ENCODE measurements at regions not wholly inside any gene's neighbourhood (a gene's known extent, or its start where the extent isn't known, plus 50 kb on each side); places are given as distances from the start of the nearest gene placed in this dataset.

- Histone ChIP-seq H3K79me2 (ENCODE audit: control insufficient read depth in 1 of 2, insufficient read depth in 2 of 2, low read length in 2 of 2) (no peaks in the 10 kb centered on the region), H2BK120ac (replicated peaks; ENCODE audit: low read depth, low read length) (no peak overlapping the region), H2AK5ac (ENCODE audit: low read depth, low read length) (no peak overlapping the region), H3K4ac (replicated peaks; ENCODE audit: insufficient read length, low read depth, low read length) (no peak overlapping the region), H3K4me2 (ENCODE audit: insufficient read depth in 1 of 2, low read depth in 2 of 2, low read length in 2 of 2) (no peak overlapping the region), H3K9ac (replicated peaks in 1 of 4; ENCODE audit: extremely low read depth in 1 of 4, low read depth in 3 of 4, low read length in 3 of 4) (no peak overlapping the region), H2BK20ac (ENCODE audit: low read length) (no peak overlapping the region), H3K36me3 (ENCODE audit: control insufficient read depth in 2 of 4, insufficient read depth in 4 of 4, low read length in 3 of 4) (no peaks in the 10 kb centered on the region), H3K56ac (replicated peaks; ENCODE audit: insufficient read length, low read depth, low read length) (no peak overlapping the region), H3K23ac (ENCODE audit: insufficient read length) (no peak overlapping the region), H4K20me1 (replicated peaks in 1 of 2; ENCODE audit: control insufficient read depth in 1 of 2, insufficient read depth in 2 of 2, low read length in 2 of 2) (no peaks in the 10 kb centered on the region), H4K91ac (replicated peaks; ENCODE audit: insufficient read length, low read length) (no peak overlapping the region), H3K4me1 (replicated peaks in 1 of 4; ENCODE audit: control insufficient read depth in 3 of 4, insufficient read depth in 4 of 4, low read length in 3 of 4) (no peaks in the 10 kb centered on the region), H3K23me2 (ENCODE audit: low read depth, low read length) (no peaks in the 10 kb centered on the region), H2AFZ (ENCODE audit: low read length) (no peak overlapping the region), H2BK15ac (ENCODE audit: low read length) (no peak overlapping the region), H3K27ac (ENCODE audit: low read depth, low read length) (no peak overlapping the region), H3K27me3 (replicated peaks in 1 of 4; ENCODE audit: control insufficient read depth in 3 of 4, extremely low read depth in 1 of 4, insufficient read depth in 3 of 4, low read length in 3 of 4) (no peaks in the 10 kb centered on the region), H3K9me3 (ENCODE audit: insufficient read depth in 2 of 2, low read depth in 1 of 2, low read length in 1 of 2) (peaks cover 5 to 7% of the 10 kb centered on the region in 2 experiments; a peak in 2 of 4 replicates), H4K8ac (ENCODE audit: extremely low read depth, insufficient read depth, low read length) (no peak overlapping the region), H4K5ac (ENCODE audit: insufficient read length, low read depth, low read length) (no peak overlapping the region), H3K14ac (ENCODE audit: insufficient read length) (no peak overlapping the region), H2BK12ac (ENCODE audit: low read depth, low read length) (no peak overlapping the region), H3K4me3 (ENCODE audit: extremely low read depth in 1 of 4, insufficient read depth in 2 of 4, low read depth in 3 of 4, low read length in 4 of 4) (no peak overlapping the region), H3K79me1 (ENCODE audit: low read depth, low read length) (no peaks in the 10 kb centered on the region), H3K18ac (ENCODE audit: extremely low read depth, low read length) (no peak overlapping the region), H2BK5ac (ENCODE audit: low read depth, low read length) (no peak overlapping the region)
- DNase-seq (ENCODE audit: low read depth in 1 of 2, low spot score in 2 of 2) (no peak), FAIRE-seq (no peak)
- WGBS, 2 experiments (ENCODE audit: extremely low coverage in 1 of 2, insufficient coverage in 1 of 2, insufficient read length in 1 of 2, insufficient replicate concordance in 2 of 2, low coverage in 1 of 2, low lambda C conversion rate in 2 of 2, missing lambda C conversion rate in 1 of 2) = 79% methylated on average over 2 of the region's 2 CpGs; no CpG with 5 or more reads in 1 of the 2 experiments
- ChIA-PET POLR2A (ENCODE audit: partially characterized antibody) (no interaction called here), CTCF (ENCODE audit: partially characterized antibody) (no interaction called here)
- TF ChIP-seq MAX (IDR thresholded peaks at IDR 0.05) (no peak), CTCF (IDR thresholded peaks at IDR 0.05; ENCODE audit: control extremely low read depth in 1 of 3, insufficient read depth in 1 of 3, low read depth in 1 of 3, low read length in 3 of 3) (no peak), SIN3A (conservative IDR thresholded peaks at IDR 0.05 in 1 of 2, IDR thresholded peaks at IDR 0.05 in 1 of 2; ENCODE audit: low read depth in 1 of 2, low read length in 2 of 2) (no peak), ZNF274 (IDR thresholded peaks at IDR 0.05; ENCODE audit: borderline replicate concordance, extremely low read depth, low read length) (no peak), POLR2A (IDR thresholded peaks at IDR 0.05; ENCODE audit: control extremely low read depth in 1 of 2, low read depth in 2 of 2, low read length in 2 of 2) (no peak), RXRA (IDR thresholded peaks at IDR 0.05; ENCODE audit: insufficient read depth, low read depth, low read length) (no peak), MAFK (IDR thresholded peaks at IDR 0.05; ENCODE audit: low read depth, low read length) (no peak)
- TF ChIP-seq, protein P1, sequence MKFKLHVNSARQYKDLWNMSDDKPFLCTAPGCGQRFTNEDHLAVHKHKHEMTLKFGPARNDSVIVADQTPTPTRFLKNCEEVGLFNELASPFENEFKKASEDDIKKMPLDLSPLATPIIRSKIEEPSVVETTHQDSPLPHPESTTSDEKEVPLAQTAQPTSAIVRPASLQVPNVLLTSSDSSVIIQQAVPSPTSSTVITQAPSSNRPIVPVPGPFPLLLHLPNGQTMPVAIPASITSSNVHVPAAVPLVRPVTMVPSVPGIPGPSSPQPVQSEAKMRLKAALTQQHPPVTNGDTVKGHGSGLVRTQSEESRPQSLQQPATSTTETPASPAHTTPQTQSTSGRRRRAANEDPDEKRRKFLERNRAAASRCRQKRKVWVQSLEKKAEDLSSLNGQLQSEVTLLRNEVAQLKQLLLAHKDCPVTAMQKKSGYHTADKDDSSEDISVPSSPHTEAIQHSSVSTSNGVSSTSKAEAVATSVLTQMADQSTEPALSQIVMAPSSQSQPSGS (IDR thresholded peaks at IDR 0.05; ENCODE audit: low read length) = no peak
Observed at GRCh38 chr11:39817241-39817640, 1642.2 kb downstream of the LRRC4C start.
